ENCODE measurements at regions not wholly inside any gene's neighbourhood (a gene's known extent, or its start where the extent isn't known, plus 50 kb on each side); places are given as distances from the start of the nearest gene placed in this dataset.
A peak's percentile ranks its signal among the peaks of the same experiment; 100 is the strongest.

GRCh38 chr17:72392056-72393010 lies 271.5 kb downstream of the SOX9 start:
- peak; percentile 55 for DNase-seq

- DNase-seq = no peak
These were observed 272.7 kb downstream of the SOX9 start for GRCh38 chr17:72393553-72393952.

- DNase-seq = no peak
These were observed 273.7 kb downstream of the SOX9 start for GRCh38 chr17:72394531-72394930.

GRCh38 chr17:72396121-72396520 lies 275.3 kb downstream of the SOX9 start:
- no peak for DNase-seq

- DNase-seq = no peak
These were observed 276.4 kb downstream of the SOX9 start for GRCh38 chr17:72397223-72397667.

GRCh38 chr17:72397687-72398086 lies 276.9 kb downstream of the SOX9 start:
- no peak for DNase-seq

- DNase-seq = no peak
These were observed 278.3 kb downstream of the SOX9 start for GRCh38 chr17:72399023-72399607.

- DNase-seq = no peak
These were observed 279.0 kb downstream of the SOX9 start for GRCh38 chr17:72399608-72400487.

GRCh38 chr17:72400488-72400827 lies 279.6 kb downstream of the SOX9 start:
- DNase-seq = no peak

GRCh38 chr17:72400863-72401262 lies 280.0 kb downstream of the SOX9 start:
- no peak for DNase-seq

GRCh38 chr17:72401883-72402726 lies 281.3 kb downstream of the SOX9 start:
- DNase-seq = no peak

- DNase-seq = no peak
These were observed 281.9 kb downstream of the SOX9 start for GRCh38 chr17:72402727-72403210.

- no peak for DNase-seq
These were observed 282.9 kb downstream of the SOX9 start for GRCh38 chr17:72403713-72404209.

- DNase-seq = no peak
These were observed 284.1 kb downstream of the SOX9 start for GRCh38 chr17:72404872-72405271.

- no peak for DNase-seq
These were observed 284.9 kb downstream of the SOX9 start for GRCh38 chr17:72405662-72406230.

- no peak for DNase-seq
These were observed 285.7 kb downstream of the SOX9 start for GRCh38 chr17:72406498-72406897.

GRCh38 chr17:72407336-72407909 lies 286.6 kb downstream of the SOX9 start:
- DNase-seq = peak; percentile 57

GRCh38 chr17:72407931-72408330 lies 287.1 kb downstream of the SOX9 start:
- DNase-seq = no peak

GRCh38 chr17:72408641-72409040 lies 287.8 kb downstream of the SOX9 start:
- DNase-seq = no peak

- no peak for DNase-seq
These were observed 288.7 kb downstream of the SOX9 start for GRCh38 chr17:72409405-72410002.

Measured in right kidney (tissue), 1 donor.